ENCODE measurements at regions not wholly inside any gene's neighbourhood (a gene's known extent, or its start where the extent isn't known, plus 50 kb on each side); places are given as distances from the start of the nearest gene placed in this dataset.
"Not testable (repeated sequence)": the region's sequence is repeated elsewhere in the genome, so short reads cannot be mapped to it uniquely, and the experiment has no call there.

GRCh38 chr20:19026901-19027644 lies 185.4 kb upstream of the SLC24A3 start:
- DNase-seq (ENCODE audit: low read depth): no peak

GRCh38 chr20:19027971-19028370 lies 184.5 kb upstream of the SLC24A3 start:
- no peak for DNase-seq (ENCODE audit: low read depth)

GRCh38 chr20:19041787-19042186 lies 170.7 kb upstream of the SLC24A3 start:
- no peak for DNase-seq (ENCODE audit: low read depth)

DNA sequence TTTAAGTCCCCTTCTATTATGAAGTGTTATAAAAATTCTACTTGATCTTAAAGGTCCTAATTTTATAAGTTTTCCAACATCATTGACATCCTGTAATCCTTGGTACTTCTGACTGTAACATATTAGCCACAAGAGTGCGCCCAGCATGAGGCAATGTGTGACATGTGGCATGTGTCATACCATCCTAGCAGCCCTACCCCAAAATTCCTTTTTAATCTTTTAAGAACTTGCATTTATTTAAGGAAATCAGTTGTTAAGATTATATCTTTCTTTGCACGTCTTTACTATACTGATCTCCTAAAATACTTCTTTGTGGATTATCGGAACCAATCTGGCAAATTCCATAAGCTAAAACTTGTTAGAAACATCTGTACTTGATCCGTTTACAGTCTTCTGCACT lies 167.1 kb upstream of the SLC24A3 start:
- no peak for DNase-seq (ENCODE audit: low read depth)

DNA sequence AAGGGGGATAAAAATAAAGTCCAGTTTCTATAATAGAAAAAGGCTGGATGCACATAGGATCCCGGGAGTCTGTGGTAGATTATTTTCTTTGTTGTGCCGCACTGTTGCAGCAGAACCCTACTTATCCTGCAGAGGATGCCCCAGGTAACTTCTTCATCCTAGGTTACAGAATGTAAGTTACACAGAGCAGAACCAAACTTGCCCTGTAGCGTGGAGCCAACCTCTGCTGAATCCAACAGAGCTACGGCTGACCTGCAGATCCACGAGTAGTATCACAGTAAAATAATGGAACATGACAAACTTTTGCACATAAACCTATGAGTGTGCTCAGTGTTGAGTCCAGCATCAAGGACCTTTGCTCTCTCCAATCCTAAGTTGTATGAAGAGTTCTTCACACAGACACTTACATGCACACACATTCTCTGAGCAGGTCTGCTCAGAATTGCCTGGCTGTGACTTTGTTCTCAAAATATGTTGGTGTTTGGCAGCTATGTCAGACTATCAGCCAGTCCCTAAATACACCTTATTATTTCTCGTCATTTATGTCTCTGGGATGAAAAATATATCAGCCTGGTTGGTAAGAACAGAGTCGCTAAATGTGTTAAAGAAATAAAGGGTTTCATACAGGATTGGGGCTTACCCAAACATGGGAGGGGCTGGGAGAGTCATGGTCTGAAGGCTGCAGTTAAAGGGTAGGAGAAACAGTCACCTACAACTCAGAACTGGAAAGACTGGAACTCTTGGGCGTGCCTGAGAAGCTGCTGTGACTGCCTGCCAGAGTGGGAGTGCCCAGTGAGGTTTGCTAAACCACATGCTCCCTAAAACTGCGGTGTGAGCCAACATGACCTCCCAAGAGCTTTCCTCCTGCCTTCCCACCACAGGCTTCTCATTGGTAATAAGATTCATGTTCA lies 165.1 kb upstream of the SLC24A3 start:
- DNase-seq (ENCODE audit: low read depth): no peak

DNA sequence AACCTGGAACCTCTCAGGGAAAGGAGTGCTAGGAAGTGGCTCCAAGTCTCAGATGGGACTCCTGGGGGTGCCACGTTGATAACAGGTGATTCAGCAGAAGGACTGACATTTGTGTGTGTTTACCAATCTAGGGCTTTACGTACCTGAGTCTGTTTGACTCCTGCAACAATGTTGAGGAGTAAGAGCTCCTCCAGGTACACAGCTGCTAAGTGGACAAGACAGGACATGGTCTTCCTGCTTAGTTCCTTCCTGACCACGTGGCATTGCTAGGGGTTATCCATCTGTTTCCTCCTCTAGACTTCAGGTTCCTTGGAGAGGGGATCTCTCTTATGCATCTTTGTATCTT lies 164.5 kb upstream of the SLC24A3 start:
- no peak for DNase-seq (ENCODE audit: low read depth)

- DNase-seq (ENCODE audit: low read depth): no peak
These were observed 163.4 kb upstream of the SLC24A3 start for GRCh38 chr20:19048995-19049501.

GRCh38 chr20:19049514-19049913 lies 162.9 kb upstream of the SLC24A3 start:
- no peak for DNase-seq (ENCODE audit: low read depth)

DNA sequence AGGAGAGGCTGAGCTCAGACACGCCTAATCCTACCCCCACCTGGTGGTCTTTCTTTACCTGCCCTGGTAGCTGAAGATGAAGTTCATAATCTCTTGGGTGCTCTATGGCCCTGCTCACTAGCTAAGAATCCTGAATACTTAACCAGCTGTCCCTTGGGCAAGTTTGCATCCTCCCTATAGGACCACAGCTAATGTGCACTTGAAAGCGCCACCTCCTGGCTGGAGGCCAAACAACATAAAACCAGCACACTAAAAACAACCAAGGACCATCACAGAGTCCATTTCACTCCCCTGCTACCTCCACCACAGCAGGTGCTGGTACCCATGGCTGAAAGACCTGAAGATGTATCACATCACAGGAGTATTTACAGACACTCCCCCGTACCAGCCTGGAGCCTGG lies 155.5 kb upstream of the SLC24A3 start:
- no peak for DNase-seq (ENCODE audit: low read depth)

GRCh38 chr20:19064788-19065187 lies 147.7 kb upstream of the SLC24A3 start:
- DNase-seq (ENCODE audit: low read depth): not testable (repeated sequence)

DNA sequence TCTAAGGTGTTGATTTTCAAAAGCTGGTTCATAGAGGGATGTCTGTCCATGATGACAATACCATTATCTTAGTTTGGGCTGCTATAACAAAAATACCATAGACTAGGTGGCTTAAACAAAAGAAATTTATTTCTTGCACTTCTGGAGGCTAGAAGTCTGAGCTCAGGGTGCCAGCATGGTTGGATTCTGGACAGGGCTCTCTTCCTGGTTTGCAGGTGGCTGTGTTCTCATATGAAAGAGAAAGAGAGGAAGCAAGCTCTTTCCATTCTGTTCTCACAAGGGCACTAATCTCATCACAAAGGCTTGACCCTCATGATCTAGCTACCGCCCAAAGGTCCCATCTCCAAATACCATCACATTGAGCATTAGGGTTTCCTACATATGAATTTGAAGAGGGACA lies 144.5 kb upstream of the SLC24A3 start:
- DNase-seq (ENCODE audit: low read depth): no peak

DNA sequence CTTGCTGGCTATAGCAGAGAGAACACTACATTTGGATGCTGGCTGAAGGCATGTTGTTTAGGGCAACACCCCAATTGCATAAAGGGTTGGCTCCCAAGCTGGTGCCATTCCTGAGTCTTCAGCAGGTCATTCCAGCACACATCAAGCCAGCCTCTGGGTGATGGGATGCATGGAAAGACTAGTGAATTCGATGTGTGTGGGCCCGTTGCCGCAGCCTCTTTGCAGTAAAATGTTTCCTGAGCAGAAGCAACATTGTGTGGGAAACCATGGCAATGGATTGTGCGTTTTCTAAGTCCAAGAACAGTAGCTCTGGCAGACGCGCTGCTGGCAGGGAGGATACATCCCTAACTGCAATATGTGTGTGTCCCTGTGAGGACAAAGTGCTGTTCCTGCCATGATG lies 142.4 kb upstream of the SLC24A3 start:
- no peak for DNase-seq (ENCODE audit: low read depth)

DNA sequence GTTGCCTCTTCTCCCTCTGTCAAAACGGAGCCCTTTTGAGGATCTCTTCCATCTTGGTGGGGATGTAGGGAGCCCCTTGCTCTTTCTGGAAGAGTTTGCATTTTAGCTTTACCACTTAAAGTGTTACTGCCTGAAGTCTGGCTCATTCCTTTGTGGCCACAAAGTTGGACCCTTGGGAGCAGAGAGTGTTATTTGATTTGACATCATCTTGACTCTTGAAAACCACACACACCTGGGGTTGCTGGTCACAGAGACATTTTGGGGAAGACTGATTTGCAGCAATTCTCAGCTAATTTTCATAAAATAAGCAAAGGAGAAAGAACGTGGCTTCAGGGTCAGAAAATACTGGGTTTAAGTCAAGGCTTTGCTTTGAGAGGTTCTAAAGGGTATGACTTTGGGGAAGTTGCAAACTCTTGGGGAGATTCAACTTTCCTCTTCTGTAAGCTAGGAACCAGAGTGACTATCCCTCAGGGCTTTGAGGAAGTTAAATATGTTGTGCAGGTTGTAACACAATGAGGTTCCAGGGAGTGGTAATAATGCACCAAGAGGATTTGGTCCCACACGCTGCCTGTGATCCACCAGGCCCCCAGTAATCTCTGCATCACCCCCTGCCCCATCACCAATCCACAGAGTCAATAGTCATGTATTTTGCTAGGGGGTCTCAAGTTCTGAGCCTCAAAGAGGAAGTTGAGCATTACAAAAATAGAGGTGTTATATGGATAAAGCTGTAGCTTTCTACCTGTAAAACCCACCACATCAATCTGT lies 141.6 kb upstream of the SLC24A3 start:
- DNase-seq (ENCODE audit: low read depth): no peak

DNA sequence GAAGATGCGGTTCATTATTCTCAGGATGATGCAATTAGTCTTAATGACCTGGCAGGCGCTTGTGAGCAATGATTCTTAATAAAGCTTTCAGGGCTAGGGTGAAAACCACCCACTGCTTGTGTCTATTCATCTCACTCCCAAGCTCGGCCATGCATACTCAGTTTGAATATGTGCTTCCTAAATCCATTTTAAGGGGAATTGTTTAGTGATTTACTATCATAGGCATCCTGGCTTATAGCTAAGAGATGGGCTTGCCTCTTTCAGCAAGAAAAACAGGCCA lies 141.1 kb upstream of the SLC24A3 start:
- no peak for DNase-seq (ENCODE audit: low read depth)

DNA sequence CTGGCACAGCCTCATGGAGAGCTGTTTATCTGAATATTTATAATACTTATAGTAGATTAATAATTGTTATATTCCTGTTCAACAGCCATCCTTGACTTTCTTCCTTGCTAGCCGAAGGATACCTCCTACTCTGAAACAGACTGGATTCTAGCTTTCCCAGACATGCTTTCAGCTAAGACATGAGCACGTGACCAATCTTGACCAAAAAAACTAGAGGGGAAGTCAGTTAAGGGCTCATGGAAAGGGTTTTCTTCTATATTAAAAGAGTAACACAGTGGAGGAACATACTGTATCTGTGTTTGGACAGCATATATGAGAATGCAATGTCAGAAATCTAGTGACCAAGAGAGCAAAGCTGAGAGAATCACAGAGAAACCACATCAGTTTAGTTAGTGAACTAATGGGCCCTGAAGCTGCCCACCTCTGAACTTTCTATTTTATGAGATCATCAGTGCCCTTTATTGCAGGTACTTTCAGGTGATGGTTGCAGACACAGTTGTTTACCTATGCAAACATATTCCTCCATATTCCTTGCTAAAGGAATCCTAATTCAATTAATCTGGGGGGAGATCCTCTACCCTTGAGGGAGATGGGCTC lies 140.4 kb upstream of the SLC24A3 start:
- no peak for DNase-seq (ENCODE audit: low read depth)

- DNase-seq (ENCODE audit: low read depth): no peak
These were observed 139.5 kb upstream of the SLC24A3 start for GRCh38 chr20:19072988-19073387.

GRCh38 chr20:19073584-19074218 lies 138.7 kb upstream of the SLC24A3 start:
- no peak for DNase-seq (ENCODE audit: low read depth)

DNA sequence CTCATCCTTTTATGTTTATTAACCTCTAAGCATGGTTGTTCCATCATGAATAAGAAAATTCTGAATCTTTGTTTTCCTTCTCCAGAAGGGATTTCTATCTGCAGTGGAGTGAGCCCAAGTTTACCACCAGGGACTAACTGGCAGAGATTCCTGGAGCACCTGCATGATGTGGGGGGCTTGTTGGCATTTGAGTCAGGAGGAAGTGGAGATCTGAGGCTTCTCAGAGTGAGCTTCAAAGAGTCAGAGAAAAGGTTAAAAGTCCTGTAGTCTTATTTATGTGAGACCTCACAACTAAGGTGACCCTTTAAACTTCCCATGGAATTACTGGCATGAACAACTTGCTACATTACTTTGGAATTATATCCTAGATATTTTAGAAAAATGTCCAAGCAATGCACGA lies 138.1 kb upstream of the SLC24A3 start:
- DNase-seq (ENCODE audit: low read depth): no peak

DNA sequence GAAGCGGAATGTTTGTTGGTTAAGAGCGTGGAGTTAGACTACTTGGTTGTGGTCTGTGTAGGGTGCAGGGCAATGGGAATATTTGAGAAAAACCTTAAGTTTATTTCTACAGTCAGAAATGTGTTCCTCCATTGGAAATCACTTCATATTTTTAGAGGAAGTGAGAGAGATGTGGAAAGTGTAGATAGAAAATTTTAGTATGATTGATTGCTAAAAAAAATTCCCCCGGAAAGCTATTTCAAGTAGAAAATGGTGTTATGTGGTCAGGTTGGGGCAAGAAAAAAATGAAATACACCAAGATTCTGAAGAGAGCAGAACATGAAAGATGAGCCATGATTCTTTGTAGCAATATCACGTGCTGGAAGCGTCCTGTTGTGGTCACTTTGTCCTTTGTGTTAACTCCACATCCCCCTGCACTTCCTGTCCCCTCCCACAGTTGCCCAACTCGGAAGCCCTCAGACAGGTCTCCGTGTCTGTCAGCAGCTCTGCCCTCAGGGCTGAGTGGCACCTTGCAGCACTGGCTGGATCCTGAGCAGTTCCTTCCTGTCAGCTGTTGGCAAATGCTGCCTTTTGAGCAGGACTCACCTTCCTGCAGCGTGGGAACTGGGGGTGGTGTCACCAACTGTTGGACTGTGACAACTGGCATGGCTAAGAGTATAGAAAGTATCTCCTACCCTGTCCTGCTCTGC lies 137.5 kb upstream of the SLC24A3 start:
- no peak for DNase-seq (ENCODE audit: low read depth)

DNA sequence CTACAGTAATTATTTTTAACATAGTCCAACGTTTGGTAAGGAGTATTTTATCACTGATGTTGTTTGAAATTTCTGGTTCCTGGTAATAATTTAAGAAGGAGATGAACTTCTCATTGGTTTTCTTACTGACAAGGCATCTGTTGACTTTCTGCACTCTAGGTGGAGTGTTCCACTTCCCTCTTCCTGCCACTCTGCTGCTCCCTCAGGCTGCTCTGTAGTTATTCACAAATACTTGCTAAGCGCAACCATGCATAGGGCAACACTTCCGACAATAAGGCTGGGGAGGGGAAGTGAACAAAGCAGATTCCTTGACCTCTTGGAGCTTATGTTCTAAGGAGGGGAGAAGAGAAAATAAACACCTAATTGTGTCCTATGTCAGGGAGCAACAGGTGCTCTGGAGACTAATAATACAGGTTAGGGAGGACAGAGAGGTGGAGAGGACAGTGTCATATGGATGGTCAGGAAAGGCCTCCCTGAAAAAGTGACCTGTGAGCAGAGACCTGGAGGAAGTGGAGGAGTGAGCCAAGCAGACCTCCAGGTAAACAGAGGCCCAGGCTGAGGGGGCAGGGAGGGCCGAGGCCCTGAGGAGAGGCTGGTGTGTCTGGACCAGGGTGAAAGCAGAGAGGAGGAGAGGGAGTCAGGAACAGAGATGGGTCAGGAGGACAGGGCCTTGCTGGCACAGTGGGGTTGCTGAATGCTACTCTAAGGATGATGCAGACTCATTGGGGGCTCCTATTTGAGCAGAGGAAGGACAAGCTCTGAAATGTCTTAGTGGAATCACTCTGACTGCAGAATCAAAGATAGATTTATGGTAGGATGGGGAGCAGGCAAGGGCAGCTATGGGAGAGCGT lies 134.8 kb upstream of the SLC24A3 start:
- DNase-seq (ENCODE audit: low read depth): no peak
